K562 (cell line): ENCODE measurements at regions not wholly inside any gene's neighbourhood (a gene's known extent, or its start where the extent isn't known, plus 50 kb on each side); places are given as distances from the start of the nearest gene placed in this dataset.

Experiments used
- ELF1 ChIP-seq: fragments of 200-800 bp; sonication (Bioruptor generic); IDR thresholded peaks from 2 replicates; pipeline ENCODE4 v1.6.1; 2016; ENCODE audit warnings: missing genetic modification characterization, missing compliant biosample characterization
- JUND ChIP-seq, 2 experiments: IDR thresholded peaks; 2 replicates in 1 of 2; 3 replicates in 1 of 2; pipeline ENCODE4 v1.6.1; 2011; ENCODE audit warnings: borderline replicate concordance in 2 of 2, low read depth in 2 of 2, low read length in 2 of 2, improper control_type of control experiment in 1 of 2, missing biosample characterization in 1 of 2, missing genetic modification characterization in 1 of 2, missing genetic modification reagents in 1 of 2
- LARP7 ChIP-seq: fragments of 450-650 bp; IDR thresholded peaks from 2 replicates; pipeline ENCODE4 v1.6.1; 2016
- RERE ChIP-seq: sonication (generic); formaldehyde crosslinking; IDR thresholded peaks from 2 replicates; pipeline ENCODE4 v1.8.0; 2023; ENCODE audit warnings: missing genetic modification reagents, mild to moderate bottlenecking, borderline replicate concordance
- SIX5 ChIP-seq, 2 experiments: IDR thresholded peaks; 2 replicates each; pipeline ENCODE4 v1.6.1; 2011; ENCODE audit warnings: low read length in 2 of 2, borderline replicate concordance in 1 of 2, low read depth in 1 of 2, mild to moderate bottlenecking in 1 of 2, moderate library complexity in 1 of 2; ENCODE audit not compliant: insufficient read depth in 1 of 2
- SMAD4 ChIP-seq: fragments of 250-450 bp; sonication (Bioruptor Pico); conservative IDR thresholded peaks from 2 replicates; pipeline ENCODE4 v1.8.0; 2021; ENCODE audit warnings: inconsistent platforms, mild to moderate bottlenecking, moderate library complexity
- ZBTB40 ChIP-seq, 2 experiments: fragments of 450-650 bp in 1 of 2; sonication (generic) in 1 of 2; formaldehyde crosslinking in 1 of 2; IDR thresholded peaks; 2 replicates each; pipeline versions ENCODE4 v1.7.1 to v1.9.0; 2016 to 2022; ENCODE audit warnings: inconsistent platforms in 1 of 2, mild to moderate bottlenecking in 1 of 2, missing genetic modification reagents in 1 of 2
- ZNF165 ChIP-seq: fragments of 250-450 bp; sonication (Bioruptor Pico); IDR thresholded peaks from 2 replicates; pipeline ENCODE4 v1.4.0; 2020; ENCODE audit warnings: borderline replicate concordance
- ZNF175 ChIP-seq: fragments of 200-800 bp; sonication (Bioruptor generic); IDR thresholded peaks from 2 replicates; pipeline ENCODE4 v1.6.1; 2016; ENCODE audit warnings: low read depth, mild to moderate bottlenecking, missing genetic modification characterization, missing compliant biosample characterization
- ZNF24 ChIP-seq: fragments of 450-650 bp; IDR thresholded peaks from 2 replicates; pipeline ENCODE4 v1.6.1; 2016
- ZNF282 ChIP-seq: sonication (generic); formaldehyde crosslinking; IDR thresholded peaks from 2 replicates; pipeline ENCODE4 v1.8.1; 2023; ENCODE audit warnings: missing genetic modification reagents
- ZNF311 ChIP-seq: fragments of 250-450 bp; sonication (Bioruptor Pico); IDR thresholded peaks from 2 replicates; pipeline ENCODE4 v1.4.0; 2020; ENCODE audit warnings: mild to moderate bottlenecking, moderate library complexity

- TF ChIP-seq RERE (CRISPR knock-in tag) (no peak), LARP7 (no peak), ZNF24 (no peak), ZNF165 (CRISPR knock-in tag) (0 out of 2 replicates have a peak, but pooled peaks have one; percentile 57), ZNF175 (CRISPR knock-in tag) (peak; percentile 92), ELF1 (tag) (peak; percentile 22; the same call in 1 of the 2 replicates), SIX5 (IDR thresholded peaks at IDR 0.05; ENCODE audit: borderline replicate concordance in 1 of 2, insufficient read depth in 1 of 2, low read depth in 1 of 2, low read length in 2 of 2) (no peak), JUND (IDR thresholded peaks at IDR 0.05; ENCODE audit: borderline replicate concordance, low read depth, low read length) (no peak), JUND (tag; IDR thresholded peaks at IDR 0.05; ENCODE audit: borderline replicate concordance, low read depth, low read length) (no peak), ZNF311 (CRISPR knock-in tag) (peak; percentile 81), ZBTB40 (IDR thresholded peaks at IDR 0.05) (no peak), ZBTB40 (CRISPR knock-in tag; IDR thresholded peaks at IDR 0.05) (no peak), ZNF282 (CRISPR knock-in tag) (no peak), SMAD4 (CRISPR knock-in tag) (peak; percentile 93)
These were observed 95.9 kb upstream of the CCDC71L start (continued) for GRCh38 chr7:106756884-106757283.
